ENCODE measurements at regions not wholly inside any gene's neighbourhood (a gene's known extent, or its start where the extent isn't known, plus 50 kb on each side); places are given as distances from the start of the nearest gene placed in this dataset.

DNA sequence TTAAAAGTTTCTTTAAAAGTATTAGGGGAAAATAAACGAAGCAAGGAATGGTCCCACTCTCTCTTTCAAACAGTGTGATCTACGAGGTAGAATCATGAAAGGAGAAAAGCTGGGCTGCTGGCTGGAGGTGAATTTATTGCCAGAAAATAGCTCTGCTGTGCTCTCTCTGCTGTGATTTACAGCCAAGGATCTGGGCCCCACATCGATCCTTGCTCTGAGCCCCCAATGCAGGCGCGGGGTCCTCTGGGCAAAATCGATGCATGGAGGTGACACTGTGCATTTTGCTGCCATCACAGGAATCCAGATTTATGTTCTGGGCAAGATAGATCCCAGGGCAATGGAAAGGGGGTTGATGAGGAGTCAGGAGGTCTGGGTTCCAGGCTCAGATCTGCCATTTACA, 91.0 kb upstream of the GPR26 start:
- DNase-seq (ENCODE audit: low spot score), result no peak
- ChIA-PET POLR2A (ENCODE audit: low non-redundant PET) (no interaction called here), CTCF (interaction anchor here (0.6 to 1.1 kb wide), 3 partner anchors 20 to 532 kb away, joined by 3 read pairs; no protein-coding TSS in a partner anchor)
- TF ChIP-seq CTCF (conservative IDR thresholded peaks at IDR 0.05; ENCODE audit: low read depth), result no peak
- H3K27ac ChIP-seq, result no peak overlapping the region

- ChIA-PET CTCF (no interaction called here), POLR2A (ENCODE audit: low non-redundant PET) (no interaction called here)
- no peak for DNase-seq (ENCODE audit: low spot score)
- H3K27ac ChIP-seq, result no peak overlapping the region
- no peak for TF ChIP-seq CTCF (conservative IDR thresholded peaks at IDR 0.05; ENCODE audit: low read depth)
Measured at GRCh38 chr10:123576706-123577105, 89.4 kb upstream of the GPR26 start.

DNA sequence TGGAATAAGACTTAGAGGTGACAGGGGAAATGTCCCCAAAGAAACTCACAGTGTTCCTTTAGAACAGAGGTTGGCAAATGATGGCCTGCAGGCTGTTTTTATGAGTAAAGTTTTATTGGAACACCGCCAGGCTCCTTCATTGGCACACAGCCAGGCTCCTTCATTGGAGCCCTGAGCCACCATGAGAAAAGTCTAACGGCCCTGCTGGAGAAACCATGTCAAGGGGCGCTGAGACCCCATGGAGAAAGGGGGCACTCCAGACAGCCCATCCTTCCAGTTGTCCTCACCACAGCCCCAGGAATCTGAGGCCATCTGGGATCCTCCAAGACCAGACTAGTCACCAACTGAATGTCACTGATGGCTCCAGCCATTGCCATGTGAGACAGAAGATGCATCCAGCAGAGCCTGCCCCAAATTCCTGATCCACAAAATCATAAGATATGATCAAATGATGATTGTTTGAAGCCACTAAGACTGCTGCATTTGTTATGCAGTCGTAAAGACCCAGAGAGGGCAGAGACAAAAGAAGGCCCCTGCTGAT, 88.2 kb upstream of the GPR26 start:
- ChIA-PET CTCF (no interaction called here), POLR2A (ENCODE audit: low non-redundant PET) (no interaction called here)
- DNase-seq (ENCODE audit: low spot score), result no peak

GRCh38 chr10:123578721-123579120, 87.4 kb upstream of the GPR26 start:
- ChIA-PET CTCF (interaction anchor here (0.5 kb wide), 1 partner anchor 580 kb away, joined by 3 read pairs; no protein-coding TSS in a partner anchor), POLR2A (ENCODE audit: low non-redundant PET) (no interaction called here)
- TF ChIP-seq CTCF (conservative IDR thresholded peaks at IDR 0.05; ENCODE audit: low read depth), result no peak
- no peak overlapping the region for H3K27ac ChIP-seq
- no peak for DNase-seq (ENCODE audit: low spot score)

More for the DNA sequence above, 88.2 kb upstream of the GPR26 start:
- no peak for TF ChIP-seq CTCF (conservative IDR thresholded peaks at IDR 0.05; ENCODE audit: low read depth)
- H3K27ac ChIP-seq, result no peak overlapping the region

GRCh38 chr10:123579675-123580074, 86.5 kb upstream of the GPR26 start:
- H3K27ac ChIP-seq, result no peak overlapping the region
- ChIA-PET CTCF (interaction anchor here (0.6 to 5.0 kb wide), 2 partner anchors 140 to 387 kb away, joined by 3 to 23 read pairs; no protein-coding TSS in a partner anchor), POLR2A (ENCODE audit: low non-redundant PET) (interaction anchor here (0.6 kb wide), 1 partner anchor 105 kb away, joined by 3 read pairs; no protein-coding TSS in a partner anchor)
- TF ChIP-seq CTCF (conservative IDR thresholded peaks at IDR 0.05; ENCODE audit: low read depth), result no peak
- no peak for DNase-seq (ENCODE audit: low spot score)

DNA sequence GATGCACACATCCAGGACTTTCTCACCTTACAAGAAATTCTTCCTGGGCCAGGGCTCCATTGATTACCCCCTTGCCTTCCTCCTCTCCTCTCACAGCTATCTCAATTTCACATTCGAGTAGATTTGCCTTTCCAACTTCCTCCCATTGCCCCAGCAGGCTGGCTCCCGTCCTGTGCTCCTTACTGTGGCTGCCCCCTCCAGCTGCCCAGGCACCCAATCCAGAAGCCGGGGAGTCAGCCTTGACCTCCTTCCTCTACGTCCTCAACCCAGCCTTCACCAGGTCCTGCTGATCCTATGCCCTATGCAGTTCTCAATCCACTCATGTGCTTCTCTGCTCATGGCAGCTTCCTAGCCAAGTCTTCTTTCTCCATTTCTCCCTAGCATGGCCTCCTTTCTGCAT, 85.7 kb upstream of the GPR26 start:
- no peak overlapping the region for H3K27ac ChIP-seq
- no peak for TF ChIP-seq CTCF (conservative IDR thresholded peaks at IDR 0.05; ENCODE audit: low read depth)
- ChIA-PET POLR2A (ENCODE audit: low non-redundant PET) (no interaction called here), CTCF (interaction anchor here (0.6 to 5.0 kb wide), 3 partner anchors 8 to 808 kb away, joined by 3 to 23 read pairs (median 18); no protein-coding TSS in a partner anchor)
- DNase-seq (ENCODE audit: low spot score), result no peak
